ENCODE measurements at regions not wholly inside any gene's neighbourhood (a gene's known extent, or its start where the extent isn't known, plus 50 kb on each side); places are given as distances from the start of the nearest gene placed in this dataset.

- no peak overlapping the region for H3K27ac ChIP-seq (ENCODE audit: extremely low read depth, low read depth, low read length)
- no peaks in the 10 kb centered on the region for H3K9me3 ChIP-seq (ENCODE audit: control insufficient read depth, insufficient read depth, low read depth, low read length)
- H3K36me3 ChIP-seq (ENCODE audit: control insufficient read depth in 2 of 2, insufficient read depth in 1 of 2, low read length in 2 of 2): no peaks in the 10 kb centered on the region
- no peaks in the 10 kb centered on the region for H3K4me1 ChIP-seq (ENCODE audit: control insufficient read depth, insufficient read depth, low read length)
- CTCF ChIA-PET: interaction anchor here (0.6 to 1.1 kb wide), 3 partner anchors 33 to 1306 kb away, joined by 3 to 8 read pairs (median 3); no protein-coding TSS in a partner anchor
- POLR2A ChIA-PET: no interaction called here
- TF ChIP-seq ZNF843 (tag by site-specific recombination; IDR thresholded peaks at IDR 0.05) (no peak), ZNF366 (tag by site-specific recombination; conservative IDR thresholded peaks at IDR 0.05) (0 out of 2 replicates have a peak, but pooled peaks have one; percentile 21), SCRT2 (tag by site-specific recombination; IDR thresholded peaks at IDR 0.05) (0 out of 2 replicates have a peak, but pooled peaks have one; percentile 24)
- no peak overlapping the region for H3K4me3 ChIP-seq (ENCODE audit: low read depth, low read length)
These were observed 87.9 kb downstream of the HIF1AN start for GRCh38 chr10:100623521-100624230.

DNA sequence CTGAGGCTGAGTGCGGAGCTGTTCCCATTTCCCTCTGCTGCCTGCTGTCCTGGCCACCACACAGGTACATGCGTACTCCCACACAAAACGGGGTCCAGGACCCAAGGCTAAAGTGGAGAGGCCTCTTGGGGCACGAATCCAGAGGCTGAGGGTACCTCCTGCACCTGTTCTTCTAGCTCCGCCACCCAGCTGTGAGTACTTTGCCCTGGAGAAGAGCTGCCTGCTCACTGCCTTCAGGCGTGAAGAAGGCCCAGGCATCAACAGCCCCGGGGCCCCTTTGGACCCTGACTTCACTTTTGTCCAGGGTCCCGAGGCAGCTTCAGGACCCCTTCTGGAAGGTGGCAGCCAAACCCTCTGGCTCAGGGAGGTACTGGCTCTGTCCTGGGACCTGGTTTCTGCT lies 88.6 kb downstream of the HIF1AN start:
- Histone ChIP-seq H3K9me3 (ENCODE audit: control insufficient read depth, insufficient read depth, low read depth, low read length) (no peaks in the 10 kb centered on the region), H3K4me3 (ENCODE audit: low read depth, low read length) (no peak overlapping the region), H3K27ac (ENCODE audit: extremely low read depth, low read depth, low read length) (no peak overlapping the region), H3K4me1 (ENCODE audit: control insufficient read depth, insufficient read depth, low read length) (no peaks in the 10 kb centered on the region), H3K36me3 (ENCODE audit: control insufficient read depth in 2 of 2, insufficient read depth in 1 of 2, low read length in 2 of 2) (no peaks in the 10 kb centered on the region)
- ChIA-PET CTCF (interaction anchor here (0.6 kb wide), 1 partner anchor 33 kb away, joined by 3 read pairs; no protein-coding TSS in a partner anchor), POLR2A (no interaction called here)
- TF ChIP-seq ZNF324 (tag by site-specific recombination; IDR thresholded peaks at IDR 0.05) (no peak), ZNF140 (tag by site-specific recombination; IDR thresholded peaks at IDR 0.05) (no peak)

GRCh38 chr10:100625816-100626215 lies 90.1 kb downstream of the HIF1AN start:
- Histone ChIP-seq H3K27ac (ENCODE audit: extremely low read depth, low read depth, low read length) (no peak overlapping the region), H3K36me3 (ENCODE audit: control insufficient read depth in 2 of 2, insufficient read depth in 1 of 2, low read length in 2 of 2) (no peaks in the 10 kb centered on the region), H3K9me3 (ENCODE audit: control insufficient read depth, insufficient read depth, low read depth, low read length) (no peaks in the 10 kb centered on the region), H3K4me1 (ENCODE audit: control insufficient read depth, insufficient read depth, low read length) (no peaks in the 10 kb centered on the region), H3K4me3 (ENCODE audit: low read depth, low read length) (no peak overlapping the region)
- ChIA-PET POLR2A (no interaction called here), CTCF (no interaction called here)
- TF ChIP-seq ZNF132 (tag by site-specific recombination; IDR thresholded peaks at IDR 0.05; ENCODE audit: borderline replicate concordance) (no peak), ZBTB20 (tag by site-specific recombination; IDR thresholded peaks at IDR 0.05) (no peak), ZBTB17 (tag by site-specific recombination; IDR thresholded peaks at IDR 0.05) (no peak), ZBTB10 (tag by site-specific recombination; IDR thresholded peaks at IDR 0.05) (no peak), WT1 (tag by site-specific recombination; IDR thresholded peaks at IDR 0.05) (no peak), ZNF211 (tag by site-specific recombination; IDR thresholded peaks at IDR 0.05; ENCODE audit: low read depth) (no peak), ZBTB7A (tag by site-specific recombination; IDR thresholded peaks at IDR 0.05; ENCODE audit: low read depth) (no peak), ZNF221 (tag by site-specific recombination; IDR thresholded peaks at IDR 0.05; ENCODE audit: borderline replicate concordance) (no peak), ZNF560 (tag by site-specific recombination; IDR thresholded peaks at IDR 0.05; ENCODE audit: borderline replicate concordance) (no peak), ZNF555 (tag by site-specific recombination; conservative IDR thresholded peaks at IDR 0.05) (no peak), ZNF785 (tag by site-specific recombination; IDR thresholded peaks at IDR 0.05) (no peak), MYNN (tag by site-specific recombination; IDR thresholded peaks at IDR 0.05; ENCODE audit: borderline replicate concordance) (no peak), ZNF792 (tag by site-specific recombination; IDR thresholded peaks at IDR 0.05) (no peak), HOXA7 (CRISPR knock-in tag; IDR thresholded peaks at IDR 0.05; ENCODE audit: borderline replicate concordance) (no peak), ZNF2 (tag by site-specific recombination; IDR thresholded peaks at IDR 0.05) (no peak), ZBTB1 (tag by site-specific recombination; IDR thresholded peaks at IDR 0.05) (no peak), GFI1B (tag by site-specific recombination; IDR thresholded peaks at IDR 0.05) (no peak)
- TF ChIP-seq, protein P1, sequence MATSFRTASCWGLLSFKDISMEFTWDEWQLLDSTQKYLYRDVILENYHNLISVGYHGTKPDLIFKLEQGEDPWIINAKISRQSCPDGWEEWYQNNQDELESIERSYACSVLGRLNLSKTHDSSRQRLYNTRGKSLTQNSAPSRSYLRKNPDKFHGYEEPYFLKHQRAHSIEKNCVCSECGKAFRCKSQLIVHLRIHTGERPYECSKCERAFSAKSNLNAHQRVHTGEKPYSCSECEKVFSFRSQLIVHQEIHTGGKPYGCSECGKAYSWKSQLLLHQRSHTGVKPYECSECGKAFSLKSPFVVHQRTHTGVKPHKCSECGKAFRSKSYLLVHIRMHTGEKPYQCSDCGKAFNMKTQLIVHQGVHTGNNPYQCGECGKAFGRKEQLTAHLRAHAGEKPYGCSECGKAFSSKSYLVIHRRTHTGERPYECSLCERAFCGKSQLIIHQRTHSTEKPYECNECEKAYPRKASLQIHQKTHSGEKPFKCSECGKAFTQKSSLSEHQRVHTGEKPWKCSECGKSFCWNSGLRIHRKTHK (tag by site-specific recombination; IDR thresholded peaks at IDR 0.05): no peak
- TF ChIP-seq, protein P2, sequence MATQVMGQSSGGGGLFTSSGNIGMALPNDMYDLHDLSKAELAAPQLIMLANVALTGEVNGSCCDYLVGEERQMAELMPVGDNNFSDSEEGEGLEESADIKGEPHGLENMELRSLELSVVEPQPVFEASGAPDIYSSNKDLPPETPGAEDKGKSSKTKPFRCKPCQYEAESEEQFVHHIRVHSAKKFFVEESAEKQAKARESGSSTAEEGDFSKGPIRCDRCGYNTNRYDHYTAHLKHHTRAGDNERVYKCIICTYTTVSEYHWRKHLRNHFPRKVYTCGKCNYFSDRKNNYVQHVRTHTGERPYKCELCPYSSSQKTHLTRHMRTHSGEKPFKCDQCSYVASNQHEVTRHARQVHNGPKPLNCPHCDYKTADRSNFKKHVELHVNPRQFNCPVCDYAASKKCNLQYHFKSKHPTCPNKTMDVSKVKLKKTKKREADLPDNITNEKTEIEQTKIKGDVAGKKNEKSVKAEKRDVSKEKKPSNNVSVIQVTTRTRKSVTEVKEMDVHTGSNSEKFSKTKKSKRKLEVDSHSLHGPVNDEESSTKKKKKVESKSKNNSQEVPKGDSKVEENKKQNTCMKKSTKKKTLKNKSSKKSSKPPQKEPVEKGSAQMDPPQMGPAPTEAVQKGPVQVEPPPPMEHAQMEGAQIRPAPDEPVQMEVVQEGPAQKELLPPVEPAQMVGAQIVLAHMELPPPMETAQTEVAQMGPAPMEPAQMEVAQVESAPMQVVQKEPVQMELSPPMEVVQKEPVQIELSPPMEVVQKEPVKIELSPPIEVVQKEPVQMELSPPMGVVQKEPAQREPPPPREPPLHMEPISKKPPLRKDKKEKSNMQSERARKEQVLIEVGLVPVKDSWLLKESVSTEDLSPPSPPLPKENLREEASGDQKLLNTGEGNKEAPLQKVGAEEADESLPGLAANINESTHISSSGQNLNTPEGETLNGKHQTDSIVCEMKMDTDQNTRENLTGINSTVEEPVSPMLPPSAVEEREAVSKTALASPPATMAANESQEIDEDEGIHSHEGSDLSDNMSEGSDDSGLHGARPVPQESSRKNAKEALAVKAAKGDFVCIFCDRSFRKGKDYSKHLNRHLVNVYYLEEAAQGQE (tag by site-specific recombination; IDR thresholded peaks at IDR 0.05): no peak

Data from HEK293 (cell line).